Aorta (tissue), 5 donors: ENCODE measurements at regions not wholly inside any gene's neighbourhood (a gene's known extent, or its start where the extent isn't known, plus 50 kb on each side); places are given as distances from the start of the nearest gene placed in this dataset.

ENCODE experiments used
- ATAC-seq: fragments of 200-7000 bp; cut with Tn5 transposase; one replicate; pipeline ENCODE4 v1.9.1; 2022; ENCODE audit warnings: moderate library complexity; ENCODE audit not compliant: low FRiP score
- DNase-seq, 2 donors: peaks; one replicate each; pipeline ENCODE4 v3.0.0-alpha.2; 2020
- H3K27ac ChIP-seq, 2 donors: one replicate each; pipeline ENCODE4 v1.5.1; 2013; ENCODE audit warnings: low read length in 2 of 2, mild to moderate bottlenecking in 2 of 2, moderate library complexity in 2 of 2, control low read depth in 1 of 2, inconsistent platforms in 1 of 2, low read depth in 1 of 2
- H3K27me3 ChIP-seq, 2 donors: one replicate each; pipeline ENCODE4 v1.6.1; 2013; ENCODE audit warnings: control low read depth in 1 of 2, low read length in 1 of 2, mild to moderate bottlenecking in 1 of 2, moderate library complexity in 1 of 2; ENCODE audit not compliant: insufficient read depth in 2 of 2, control insufficient read depth in 1 of 2
- H3K36me3 ChIP-seq, 2 donors: one replicate each; pipeline ENCODE4 v1.6.1; 2013; ENCODE audit warnings: control low read depth in 1 of 2, low read length in 1 of 2, mild to moderate bottlenecking in 1 of 2; ENCODE audit not compliant: insufficient read depth in 2 of 2, control insufficient read depth in 1 of 2
- H3K4me1 ChIP-seq, 2 donors: one replicate each; pipeline ENCODE4 v1.6.1; 2013; ENCODE audit warnings: low read length in 2 of 2, control low read depth in 1 of 2, mild to moderate bottlenecking in 1 of 2, moderate library complexity in 1 of 2; ENCODE audit not compliant: insufficient read depth in 2 of 2, control insufficient read depth in 1 of 2
- H3K4me3 ChIP-seq, 2 donors: one replicate each; pipeline ENCODE4 v1.5.1; 2013; ENCODE audit warnings: low read length in 2 of 2, control low read depth in 1 of 2, mild to moderate bottlenecking in 1 of 2
- H3K9me3 ChIP-seq: one replicate; pipeline ENCODE4 v1.6.1; 2013; ENCODE audit warnings: mild to moderate bottlenecking, low read length; ENCODE audit not compliant: control insufficient read depth
- WGBS, 2 donors: extraction: QIAGEN DNeasy Blood & Tissue Kit; methylation state at CpG; one replicate each; pipeline ENCODE4 v1.1.7; 2013; 5-methylcytosine and 5-hydroxymethylcytosine counted together
- intact Hi-C, 2 donors: fragments of 100-400 bp; cut with DNase I; formaldehyde crosslinking; loops; one replicate each; pipeline versions ENCODE4 v1.14.2 to v1.15.0; 2022
- donor health status: healthy with polysubstance abuse.
- donor health status: Bipolar disorder and iron deficiency.
- donor health status: DM: no; HTN: no; CAD: no.
- donor health status: DM: no; HTN: no; CAD: no.
- donor health status: DM: yes; HTN: yes; CAD: no.

- ATAC-seq: no peak
- Histone ChIP-seq H3K27me3 (no peaks in the 10 kb centered on the region), H3K4me1 (no peaks in the 10 kb centered on the region), H3K9me3 (peaks cover 2% of the 10 kb centered on the region), H3K27ac (no peak overlapping the region), H3K36me3 (no peaks in the 10 kb centered on the region), H3K4me3 (no peak overlapping the region)
- intact Hi-C loops: loop anchor here in 1 of 2 donors (5.0 to 10.0 kb wide), 2 partner anchors 109 to 221 kb away; partner anchors contain the start of gene SSTR1
- 55 to 58% methylated on average over 2 of the region's 2 CpGs for WGBS, 2 donors
- no peak for DNase-seq
These were observed 221.8 kb upstream of the SSTR1 start for GRCh38 chr14:37985826-37986470.

- WGBS, 2 donors: 87 to 93% methylated on average over 3 of the region's 3 CpGs
- Histone ChIP-seq H3K27ac (no peak overlapping the region), H3K4me3 (no peak overlapping the region), H3K27me3 (no peaks in the 10 kb centered on the region), H3K9me3 (no peaks in the 10 kb centered on the region), H3K4me1 (no peaks in the 10 kb centered on the region), H3K36me3 (no peaks in the 10 kb centered on the region)
- intact Hi-C loops: loop anchor here in 1 of 2 donors (5.0 to 10.0 kb wide), 2 partner anchors 106 to 219 kb away; partner anchors contain the start of gene SSTR1
- no peak for DNase-seq
- ATAC-seq: no peak
These were observed 219.2 kb upstream of the SSTR1 start for GRCh38 chr14:37988472-37988871.

- no peaks in the 10 kb centered on the region for H3K9me3 ChIP-seq
- H3K27ac ChIP-seq: no peak overlapping the region
- no peaks in the 10 kb centered on the region for H3K4me1 ChIP-seq
- DNase-seq (no peak), ATAC-seq (no peak)
- intact Hi-C loops: no loop called here
- H3K4me3 ChIP-seq: no peak overlapping the region
- no peaks in the 10 kb centered on the region for H3K36me3 ChIP-seq
- no peaks in the 10 kb centered on the region for H3K27me3 ChIP-seq
- WGBS, 2 donors: 38 to 48% methylated on average over 1 of the region's 1 CpG
These were observed 216.7 kb upstream of the SSTR1 start for GRCh38 chr14:37991027-37991426.

- H3K9me3 ChIP-seq: no peaks in the 10 kb centered on the region
- no peak overlapping the region for H3K4me3 ChIP-seq
- no peaks in the 10 kb centered on the region for H3K27me3 ChIP-seq
- no peaks in the 10 kb centered on the region for H3K4me1 ChIP-seq
- ATAC-seq (no peak), DNase-seq (no peak)
- intact Hi-C loops: no loop called here
- H3K27ac ChIP-seq: no peak overlapping the region
- H3K36me3 ChIP-seq: no peaks in the 10 kb centered on the region
These were observed 215.2 kb upstream of the SSTR1 start for GRCh38 chr14:37992499-37992898.

- intact Hi-C loops: no loop called here
- Histone ChIP-seq H3K4me1 (no peaks in the 10 kb centered on the region), H3K9me3 (peaks cover 1% of the 10 kb centered on the region), H3K27ac (no peak overlapping the region), H3K27me3 (no peaks in the 10 kb centered on the region), H3K4me3 (no peak overlapping the region), H3K36me3 (no peaks in the 10 kb centered on the region)
- 77 to 79% methylated on average over 4 of the region's 4 CpGs for WGBS, 2 donors
- DNase-seq (no peak), ATAC-seq (no peak)
These were observed 212.8 kb upstream of the SSTR1 start for GRCh38 chr14:37994846-37995372.

GRCh38 chr14:37997017-37997416 is 210.7 kb upstream of the SSTR1 start:
- ATAC-seq: no peak

GRCh38 chr14:38000340-38000739 is 207.4 kb upstream of the SSTR1 start:
- H3K9me3 ChIP-seq: peaks cover 1% of the 10 kb centered on the region
- intact Hi-C loops: no loop called here
- no peaks in the 10 kb centered on the region for H3K36me3 ChIP-seq
- no peak overlapping the region for H3K4me3 ChIP-seq
- 9 to 15% methylated on average over 2 of the region's 2 CpGs for WGBS, 2 donors
- ATAC-seq (no peak), DNase-seq (no peak)
- no peak overlapping the region for H3K27ac ChIP-seq
- no peaks in the 10 kb centered on the region for H3K27me3 ChIP-seq
- H3K4me1 ChIP-seq: peaks cover 0 to 2% of the 10 kb centered on the region in 2 donors

More at GRCh38 chr14:37997017-37997416, 210.7 kb upstream of the SSTR1 start:
- H3K27ac ChIP-seq: no peak overlapping the region
- H3K4me1 ChIP-seq: peaks cover 0 to 2% of the 10 kb centered on the region in 2 donors
- intact Hi-C loops: no loop called here
- no peak for DNase-seq
- H3K4me3 ChIP-seq: no peak overlapping the region
- no peaks in the 10 kb centered on the region for H3K36me3 ChIP-seq
- 90 to 92% methylated on average over 3 of the region's 3 CpGs for WGBS, 2 donors
- peaks cover 1% of the 10 kb centered on the region for H3K9me3 ChIP-seq
- H3K27me3 ChIP-seq: no peaks in the 10 kb centered on the region

GRCh38 chr14:38001501-38001900 is 206.2 kb upstream of the SSTR1 start:
- WGBS, 2 donors: 47 to 51% methylated on average over 1 of the region's 1 CpG
- ATAC-seq: no peak
- no peak overlapping the region for H3K27ac ChIP-seq

More at GRCh38 chr14:38001501-38001900, 206.2 kb upstream of the SSTR1 start:
- H3K4me3 ChIP-seq: no peak overlapping the region
- peaks cover 1% of the 10 kb centered on the region for H3K9me3 ChIP-seq
- intact Hi-C loops: no loop called here
- no peaks in the 10 kb centered on the region for H3K36me3 ChIP-seq
- no peaks in the 10 kb centered on the region for H3K27me3 ChIP-seq
- H3K4me1 ChIP-seq: peaks cover 0 to 2% of the 10 kb centered on the region in 2 donors
- no peak for DNase-seq
